Trophoblast cell (in vitro differentiated cells and primary cell): ENCODE measurements at regions not wholly inside any gene's neighbourhood (a gene's known extent, or its start where the extent isn't known, plus 50 kb on each side); places are given as distances from the start of the nearest gene placed in this dataset.
"Not testable (repeated sequence)": the region's sequence is repeated elsewhere in the genome, so short reads cannot be mapped to it uniquely, and the experiment has no call there.

Experiments
- DNase-seq, 2 donors: peaks; one replicate each; pipeline ENCODE4 v3.0.0-alpha.2; 2016
- H2AFZ ChIP-seq: 2 replicates; pipeline ENCODE4 v1.6.1; 2013; ENCODE audit warnings: low read length, moderate library complexity, mild to moderate bottlenecking; ENCODE audit not compliant: insufficient read depth, poor library complexity
- H2AK5ac ChIP-seq: 2 replicates; pipeline ENCODE4 v1.6.1; 2013; ENCODE audit warnings: mild to moderate bottlenecking, low read length
- H2BK120ac ChIP-seq: 2 replicates; pipeline ENCODE4 v1.6.1; 2013; ENCODE audit warnings: low read length, mild to moderate bottlenecking, moderate library complexity; ENCODE audit not compliant: insufficient read depth, poor library complexity
- H2BK12ac ChIP-seq: 2 replicates; pipeline ENCODE4 v1.6.1; 2013; ENCODE audit warnings: mild to moderate bottlenecking, low read length, moderate library complexity
- H2BK5ac ChIP-seq: 2 replicates; pipeline ENCODE4 v1.6.1; 2013; ENCODE audit warnings: low read length, low read depth, moderate library complexity, mild to moderate bottlenecking; ENCODE audit not compliant: poor library complexity
- H3K14ac ChIP-seq: 2 replicates; pipeline ENCODE4 v1.6.1; 2013; ENCODE audit warnings: mild to moderate bottlenecking, low read length
- H3K18ac ChIP-seq: 2 replicates; pipeline ENCODE4 v1.6.1; 2013; ENCODE audit warnings: mild to moderate bottlenecking, low read length
- H3K23ac ChIP-seq: 2 replicates; pipeline ENCODE4 v1.6.1; 2013; ENCODE audit warnings: low read length
- H3K27ac ChIP-seq: 2 replicates; pipeline ENCODE4 v1.5.1; 2013; ENCODE audit warnings: low read depth, mild to moderate bottlenecking, inconsistent platforms, low read length, moderate library complexity
- H3K27me3 ChIP-seq: 2 replicates; pipeline ENCODE4 v1.6.1; 2013; ENCODE audit warnings: inconsistent platforms, mild to moderate bottlenecking, low read length, moderate library complexity; ENCODE audit not compliant: insufficient read depth
- H3K36me3 ChIP-seq, 2 experiments: 1 replicate in 1 of 2; 2 replicates in 1 of 2; pipeline ENCODE4 v1.6.1; 2013; ENCODE audit warnings: low read length in 2 of 2, mild to moderate bottlenecking in 2 of 2, moderate library complexity in 1 of 2; ENCODE audit not compliant: insufficient read depth in 2 of 2, control insufficient read depth in 1 of 2
- H3K4ac ChIP-seq: 2 replicates; pipeline ENCODE4 v1.6.1; 2013; ENCODE audit warnings: low read depth, mild to moderate bottlenecking, low read length, moderate library complexity
- H3K4me1 ChIP-seq, 2 experiments: 1 replicate in 1 of 2; 2 replicates in 1 of 2; pipeline ENCODE4 v1.6.1; 2013; ENCODE audit warnings: low read length in 2 of 2, mild to moderate bottlenecking in 2 of 2, moderate library complexity in 1 of 2; ENCODE audit not compliant: insufficient read depth in 2 of 2, control insufficient read depth in 1 of 2
- H3K4me2 ChIP-seq: 2 replicates; pipeline ENCODE4 v1.6.1; 2013; ENCODE audit warnings: inconsistent platforms, mild to moderate bottlenecking, low read length, moderate library complexity
- H3K4me3 ChIP-seq: 2 replicates; pipeline ENCODE4 v1.5.1; 2013; ENCODE audit warnings: mild to moderate bottlenecking, low read depth, low read length, inconsistent platforms
- H3K79me1 ChIP-seq: one replicate; pipeline ENCODE4 v1.6.1; 2013; ENCODE audit warnings: low read length
- H3K79me2 ChIP-seq: 2 replicates; pipeline ENCODE4 v1.6.1; 2013; ENCODE audit warnings: low read length, mild to moderate bottlenecking; ENCODE audit not compliant: control insufficient read depth, insufficient read depth, poor library complexity
- H3K9ac ChIP-seq: 2 replicates; pipeline ENCODE4 v1.6.1; 2013; ENCODE audit warnings: mild to moderate bottlenecking, low read length
- H3K9me3 ChIP-seq: 2 replicates; pipeline ENCODE4 v1.6.1; 2013; ENCODE audit warnings: low read depth, mild to moderate bottlenecking, control low read depth, inconsistent platforms, low read length; ENCODE audit not compliant: insufficient read depth
- H4K12ac ChIP-seq: 2 replicates; pipeline ENCODE4 v1.6.1; 2013; ENCODE audit warnings: low read depth, mild to moderate bottlenecking, low read length, moderate library complexity
- H4K8ac ChIP-seq: 2 replicates; pipeline ENCODE4 v1.6.1; 2013; ENCODE audit warnings: low read depth, mild to moderate bottlenecking, low read length, moderate library complexity
- H4K91ac ChIP-seq: one replicate; pipeline ENCODE4 v1.6.1; 2013; ENCODE audit warnings: low read depth, mild to moderate bottlenecking, low read length, moderate library complexity
- WGBS: extraction: QIAGEN DNeasy Blood & Tissue Kit; methylation state at CpG from one replicate; pipeline ENCODE4 v1.1.7; 2013; ENCODE audit warnings: missing lambda C conversion rate; ENCODE audit not compliant: insufficient read length, insufficient coverage; ENCODE audit errors: extremely low coverage; 5-methylcytosine and 5-hydroxymethylcytosine counted together

DNA sequence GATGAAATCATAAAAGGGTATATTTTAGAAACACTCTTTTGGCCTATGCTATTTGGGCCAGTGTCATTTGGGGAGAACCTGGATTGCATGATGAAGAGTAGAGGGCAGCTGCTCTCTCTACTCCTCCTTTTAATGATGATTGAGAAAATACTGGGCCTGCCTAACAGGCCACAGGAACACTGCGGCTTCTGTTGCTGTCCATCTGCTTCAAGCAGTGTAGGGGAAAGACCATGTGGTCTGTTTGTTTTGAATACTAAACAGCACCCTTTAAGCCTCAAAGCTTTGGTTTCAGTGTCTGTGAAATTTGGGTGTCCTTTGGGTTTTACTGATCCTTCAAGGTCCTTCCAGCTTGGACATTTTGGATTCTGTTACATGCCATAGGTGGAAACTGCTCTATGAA, 78.0 kb downstream of the TTC6 start:
- Histone ChIP-seq H3K18ac (no peak overlapping the region), H4K12ac (no peak overlapping the region), H3K79me1 (no peaks in the 10 kb centered on the region), H2BK12ac (no peak overlapping the region), H3K4me3 (no peak overlapping the region), H3K23ac (no peak overlapping the region), H3K9me3 (no peaks in the 10 kb centered on the region), H4K8ac (no peak overlapping the region), H2AK5ac (no peak overlapping the region), H3K36me3 (no peaks in the 10 kb centered on the region), H3K9ac (no peak overlapping the region), H3K79me2 (no peaks in the 10 kb centered on the region), H2BK120ac (no peak overlapping the region), H3K27ac (no peak overlapping the region), H3K4ac (no peak overlapping the region), H2AFZ (no peak overlapping the region), H3K4me1 (no peaks in the 10 kb centered on the region), H4K91ac (no peak overlapping the region), H2BK5ac (no peak overlapping the region), H3K14ac (no peak overlapping the region), H3K4me2 (no peak overlapping the region), H3K27me3 (no peaks in the 10 kb centered on the region)
- WGBS: no CpG with 5 or more reads among the region's 1 CpG
- no peak for DNase-seq

- Histone ChIP-seq H3K36me3 (no peaks in the 10 kb centered on the region), H2BK12ac (no peak overlapping the region), H2BK120ac (no peak overlapping the region), H4K12ac (no peak overlapping the region), H3K9ac (no peak overlapping the region), H3K18ac (no peak overlapping the region), H2BK5ac (no peak overlapping the region), H2AFZ (no peak overlapping the region), H3K4me1 (no peaks in the 10 kb centered on the region), H3K23ac (no peak overlapping the region), H3K4me2 (no peak overlapping the region), H3K27me3 (no peaks in the 10 kb centered on the region), H4K91ac (no peak overlapping the region), H3K79me2 (no peaks in the 10 kb centered on the region), H3K4ac (no peak overlapping the region), H4K8ac (no peak overlapping the region), H3K14ac (no peak overlapping the region), H3K79me1 (no peaks in the 10 kb centered on the region), H3K4me3 (no peak overlapping the region), H3K9me3 (no peaks in the 10 kb centered on the region), H3K27ac (no peak overlapping the region), H2AK5ac (no peak overlapping the region)
- WGBS: no CpG with 5 or more reads among the region's 3 CpGs
- DNase-seq: no peak
Measured at GRCh38 chr14:37678916-37679315, 83.5 kb downstream of the TTC6 start.

GRCh38 chr14:37681486-37681885, 86.1 kb downstream of the TTC6 start:
- H3K23ac ChIP-seq: no peak overlapping the region
- H2BK120ac ChIP-seq: no peak overlapping the region
- H3K4me1 ChIP-seq: no peaks in the 10 kb centered on the region
- H3K14ac ChIP-seq: no peak overlapping the region
- H2AK5ac ChIP-seq: no peak overlapping the region
- H3K79me1 ChIP-seq: no peaks in the 10 kb centered on the region
- no peak overlapping the region for H4K91ac ChIP-seq
- H3K79me2 ChIP-seq: no peaks in the 10 kb centered on the region
- H3K27me3 ChIP-seq: no peaks in the 10 kb centered on the region
- no peak overlapping the region for H4K8ac ChIP-seq
- H3K4me3 ChIP-seq: no peak overlapping the region
- no peak overlapping the region for H3K4ac ChIP-seq
- H3K4me2 ChIP-seq: no peak overlapping the region
- no CpG with 5 or more reads among the region's 3 CpGs for WGBS
- no peak overlapping the region for H2BK5ac ChIP-seq
- no peak overlapping the region for H4K12ac ChIP-seq
- H2AFZ ChIP-seq: no peak overlapping the region
- no peak for DNase-seq
- no peak overlapping the region for H3K18ac ChIP-seq
- H3K36me3 ChIP-seq: no peaks in the 10 kb centered on the region
- no peaks in the 10 kb centered on the region for H3K9me3 ChIP-seq
- H2BK12ac ChIP-seq: no peak overlapping the region
- H3K27ac ChIP-seq: no peak overlapping the region
- no peak overlapping the region for H3K9ac ChIP-seq

DNA sequence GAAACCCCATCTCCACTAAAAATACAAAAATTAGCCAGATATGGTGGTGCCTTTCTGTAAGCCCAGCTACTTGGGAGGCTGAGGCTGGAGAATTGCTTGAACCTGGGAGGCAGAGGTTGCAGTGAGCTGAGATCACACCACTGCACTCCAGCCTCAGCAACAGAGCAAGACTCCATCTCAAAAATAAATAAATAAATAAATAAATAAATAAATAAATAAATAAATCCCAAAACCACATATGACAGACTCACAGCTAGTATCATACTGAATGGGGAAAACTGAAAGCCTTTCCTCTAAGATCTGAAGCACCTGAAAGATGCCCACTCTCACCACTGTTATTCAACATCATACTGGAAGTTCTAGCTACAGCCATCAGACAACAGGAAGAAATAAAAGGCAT, 97.3 kb downstream of the TTC6 start:
- not testable (repeated sequence) for H3K36me3 ChIP-seq, H3K27me3 ChIP-seq, H2BK120ac ChIP-seq, H3K4me3 ChIP-seq, H3K18ac ChIP-seq, H2AFZ ChIP-seq, H3K14ac ChIP-seq, H2BK5ac ChIP-seq, H3K9ac ChIP-seq, H2AK5ac ChIP-seq, H3K79me1 ChIP-seq, H3K4me1 ChIP-seq, H3K27ac ChIP-seq, H3K9me3 ChIP-seq, H2BK12ac ChIP-seq, DNase-seq, H4K8ac ChIP-seq, H4K12ac ChIP-seq, H3K4me2 ChIP-seq, H4K91ac ChIP-seq, H3K79me2 ChIP-seq, H3K4ac ChIP-seq, H3K23ac ChIP-seq

DNA sequence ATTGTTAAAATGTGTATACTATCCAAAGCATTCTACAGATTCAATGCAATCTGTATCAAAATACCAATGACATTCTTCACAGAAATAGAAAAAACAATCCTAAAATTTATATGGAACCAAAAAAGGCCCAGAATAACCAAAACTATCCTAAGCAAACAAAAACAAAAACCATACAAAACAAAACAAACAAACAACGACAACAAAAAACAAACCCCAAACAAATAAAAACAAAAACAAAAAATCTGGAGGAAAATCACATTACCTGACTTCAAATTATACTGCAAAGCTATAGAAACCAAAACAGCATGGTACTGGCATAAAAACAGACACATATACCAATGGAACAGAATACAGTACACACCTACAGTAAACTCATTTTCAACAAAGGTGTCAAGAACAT, 98.0 kb downstream of the TTC6 start:
- not testable (repeated sequence) for H3K4me1 ChIP-seq, H3K4me3 ChIP-seq, H3K27ac ChIP-seq, H3K9ac ChIP-seq, H2BK12ac ChIP-seq, H4K12ac ChIP-seq, H3K4ac ChIP-seq, H2BK5ac ChIP-seq, H4K91ac ChIP-seq, H2AFZ ChIP-seq, H3K4me2 ChIP-seq, H3K27me3 ChIP-seq, H2BK120ac ChIP-seq, H4K8ac ChIP-seq, H3K36me3 ChIP-seq, H3K79me2 ChIP-seq, H2AK5ac ChIP-seq, H3K9me3 ChIP-seq, DNase-seq, H3K79me1 ChIP-seq, H3K14ac ChIP-seq, H3K23ac ChIP-seq, H3K18ac ChIP-seq
- 100% methylated on average over 1 of the region's 1 CpG for WGBS
